Suprapubic skin (tissue), 4 donors: ENCODE measurements at regions not wholly inside any gene's neighbourhood (a gene's known extent, or its start where the extent isn't known, plus 50 kb on each side); places are given as distances from the start of the nearest gene placed in this dataset.

Experiments
- DNase-seq, 2 donors: peaks; one replicate each; pipeline ENCODE4 v3.0.0-alpha.2; 2019; ENCODE audit warnings: low spot score in 2 of 2
- H3K27ac ChIP-seq: fragments of 200-600 bp; sonication (generic); one replicate; pipeline ENCODE4 v1.5.1; 2019
- H3K27me3 ChIP-seq: fragments of 200-600 bp; sonication (generic); one replicate; pipeline ENCODE4 v1.5.1; 2019
- H3K36me3 ChIP-seq: fragments of 200-600 bp; sonication (generic); one replicate; pipeline ENCODE4 v1.5.1; 2019
- H3K4me1 ChIP-seq: fragments of 200-600 bp; sonication (generic); one replicate; pipeline ENCODE4 v1.5.1; 2019
- H3K4me3 ChIP-seq: fragments of 200-600 bp; sonication (generic); one replicate; pipeline ENCODE4 v1.5.1; 2019; ENCODE audit warnings: mild to moderate bottlenecking
- H3K9me3 ChIP-seq: fragments of 200-600 bp; sonication (generic); one replicate; pipeline ENCODE4 v1.5.1; 2019
- EP300 ChIP-seq: sonication (generic); formaldehyde crosslinking; IDR thresholded peaks from one replicate; pipeline ENCODE4 v1.6.1; 2017; ENCODE audit warnings: antibody characterized with exemption
- POLR2A ChIP-seq, 2 donors: fragments of 450-650 bp; IDR thresholded peaks; one replicate each; pipeline ENCODE4 v1.6.1; 2017; ENCODE audit warnings: antibody characterized with exemption in 2 of 2, mild to moderate bottlenecking in 2 of 2, moderate library complexity in 2 of 2
- POLR2AphosphoS5 ChIP-seq, 3 donors: sonication (generic); formaldehyde crosslinking; IDR thresholded peaks; one replicate each; pipeline ENCODE4 v1.6.1; 2017; ENCODE audit warnings: antibody characterized with exemption in 3 of 3
- WGBS: methylation state at CpG from one replicate; pipeline ENCODE4 v1.1.5; 2018; 5-methylcytosine and 5-hydroxymethylcytosine counted together
- TF ChIP-seq, protein P1 (sequence below), 2 donors: fragments of 200-600 bp in 1 of 2; fragments of 450-650 bp in 1 of 2; sonication (generic) in 1 of 2; IDR thresholded peaks; one replicate each; pipeline ENCODE4 v1.5.1; 2016 to 2019; ENCODE audit warnings: antibody characterized with exemption in 2 of 2, mild to moderate bottlenecking in 1 of 2, moderate library complexity in 1 of 2

- Histone ChIP-seq H3K27me3 (no peaks in the 10 kb centered on the region), H3K4me3 (no peak overlapping the region), H3K9me3 (no peaks in the 10 kb centered on the region), H3K27ac (no peak overlapping the region), H3K36me3 (no peaks in the 10 kb centered on the region), H3K4me1 (no peaks in the 10 kb centered on the region)
- TF ChIP-seq, protein P1, sequence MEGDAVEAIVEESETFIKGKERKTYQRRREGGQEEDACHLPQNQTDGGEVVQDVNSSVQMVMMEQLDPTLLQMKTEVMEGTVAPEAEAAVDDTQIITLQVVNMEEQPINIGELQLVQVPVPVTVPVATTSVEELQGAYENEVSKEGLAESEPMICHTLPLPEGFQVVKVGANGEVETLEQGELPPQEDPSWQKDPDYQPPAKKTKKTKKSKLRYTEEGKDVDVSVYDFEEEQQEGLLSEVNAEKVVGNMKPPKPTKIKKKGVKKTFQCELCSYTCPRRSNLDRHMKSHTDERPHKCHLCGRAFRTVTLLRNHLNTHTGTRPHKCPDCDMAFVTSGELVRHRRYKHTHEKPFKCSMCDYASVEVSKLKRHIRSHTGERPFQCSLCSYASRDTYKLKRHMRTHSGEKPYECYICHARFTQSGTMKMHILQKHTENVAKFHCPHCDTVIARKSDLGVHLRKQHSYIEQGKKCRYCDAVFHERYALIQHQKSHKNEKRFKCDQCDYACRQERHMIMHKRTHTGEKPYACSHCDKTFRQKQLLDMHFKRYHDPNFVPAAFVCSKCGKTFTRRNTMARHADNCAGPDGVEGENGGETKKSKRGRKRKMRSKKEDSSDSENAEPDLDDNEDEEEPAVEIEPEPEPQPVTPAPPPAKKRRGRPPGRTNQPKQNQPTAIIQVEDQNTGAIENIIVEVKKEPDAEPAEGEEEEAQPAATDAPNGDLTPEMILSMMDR (IDR thresholded peaks at IDR 0.05), result no peak
- TF ChIP-seq POLR2AphosphoS5 (IDR thresholded peaks at IDR 0.05) (no peak), POLR2A (IDR thresholded peaks at IDR 0.05) (no peak), EP300 (no peak)
- WGBS, result 64% methylated on average over 5 of the region's 5 CpGs
- DNase-seq, result no peak
Observed at GRCh38 chrX:30965767-30966166, 76.7 kb upstream of the TAB3 start.

- TF ChIP-seq POLR2AphosphoS5 (IDR thresholded peaks at IDR 0.05), result no peak
- TF ChIP-seq, protein P1 (IDR thresholded peaks at IDR 0.05), result no peak
- no peak for TF ChIP-seq EP300
- H3K27ac ChIP-seq, result no peak overlapping the region
- no peak for DNase-seq
- no peaks in the 10 kb centered on the region for H3K9me3 ChIP-seq
- no peaks in the 10 kb centered on the region for H3K36me3 ChIP-seq
- H3K27me3 ChIP-seq, result no peaks in the 10 kb centered on the region
- H3K4me3 ChIP-seq, result no peak overlapping the region
- WGBS, result 60% methylated on average over 2 of the region's 2 CpGs
- H3K4me1 ChIP-seq, result no peaks in the 10 kb centered on the region
Observed at GRCh38 chrX:30961387-30962174, 72.5 kb upstream of the TAB3 start.

DNA sequence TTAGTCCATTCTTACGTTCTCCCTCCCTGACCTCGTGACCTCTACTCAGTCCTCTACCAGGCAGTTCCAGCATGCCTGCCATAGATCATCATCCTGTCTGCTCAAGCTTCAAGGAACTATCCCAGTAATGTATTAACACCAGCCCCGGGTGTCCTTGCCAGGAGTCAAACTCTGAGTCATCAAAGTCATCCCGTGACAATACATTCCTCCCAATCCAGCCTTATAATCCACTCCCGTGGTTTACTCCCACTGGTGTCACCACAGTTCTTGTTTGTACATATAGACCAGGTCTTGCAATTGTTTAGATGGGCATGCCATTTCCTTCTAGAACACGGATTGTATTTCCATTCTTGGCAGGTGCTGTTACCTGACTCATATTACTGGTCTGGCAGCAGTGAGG lies 68.7 kb upstream of the TAB3 start:
- H3K36me3 ChIP-seq, result no peaks in the 10 kb centered on the region
- 45% methylated on average over 6 of the region's 6 CpGs for whole genome bisulfite sequencing
- H3K4me1 ChIP-seq, result no peaks in the 10 kb centered on the region
- H3K4me3 ChIP-seq, result no peak overlapping the region
- no peak for DNase-seq
- no peaks in the 10 kb centered on the region for H3K27me3 ChIP-seq
- TF ChIP-seq, protein P1 (IDR thresholded peaks at IDR 0.05), result no peak
- TF ChIP-seq POLR2A (IDR thresholded peaks at IDR 0.05) (no peak), EP300 (no peak), POLR2AphosphoS5 (IDR thresholded peaks at IDR 0.05) (no peak)
- no peaks in the 10 kb centered on the region for H3K9me3 ChIP-seq
- H3K27ac ChIP-seq, result no peak overlapping the region

DNA sequence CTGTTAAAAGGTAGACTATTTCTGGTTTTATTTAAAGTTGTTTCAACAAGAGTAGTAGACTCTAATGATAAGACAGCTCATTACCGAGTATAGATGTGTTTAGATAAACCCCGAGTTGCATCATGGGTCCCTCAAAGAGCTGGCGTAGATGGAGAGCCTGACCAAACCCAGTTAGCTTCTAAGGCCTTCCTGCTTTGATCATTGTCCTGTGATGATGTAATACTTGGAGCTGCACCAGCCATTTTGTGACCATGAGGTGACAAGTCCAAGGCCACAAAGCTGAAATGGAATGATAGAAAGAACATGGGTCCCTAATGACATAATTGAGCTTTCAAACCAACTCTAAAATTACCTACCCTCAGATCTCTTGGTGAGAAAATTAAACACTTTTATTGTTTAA lies 66.6 kb upstream of the TAB3 start:
- no peak for DNase-seq
- no peak overlapping the region for H3K4me3 ChIP-seq
- H3K27me3 ChIP-seq, result no peaks in the 10 kb centered on the region
- no peaks in the 10 kb centered on the region for H3K36me3 ChIP-seq
- WGBS, result 81% methylated on average over 3 of the region's 3 CpGs
- no peaks in the 10 kb centered on the region for H3K9me3 ChIP-seq
- H3K27ac ChIP-seq, result no peak overlapping the region
- no peaks in the 10 kb centered on the region for H3K4me1 ChIP-seq
- TF ChIP-seq, protein P1 (IDR thresholded peaks at IDR 0.05), result no peak
- TF ChIP-seq POLR2A (IDR thresholded peaks at IDR 0.05) (no peak), POLR2AphosphoS5 (IDR thresholded peaks at IDR 0.05) (no peak), EP300 (no peak)

DNA sequence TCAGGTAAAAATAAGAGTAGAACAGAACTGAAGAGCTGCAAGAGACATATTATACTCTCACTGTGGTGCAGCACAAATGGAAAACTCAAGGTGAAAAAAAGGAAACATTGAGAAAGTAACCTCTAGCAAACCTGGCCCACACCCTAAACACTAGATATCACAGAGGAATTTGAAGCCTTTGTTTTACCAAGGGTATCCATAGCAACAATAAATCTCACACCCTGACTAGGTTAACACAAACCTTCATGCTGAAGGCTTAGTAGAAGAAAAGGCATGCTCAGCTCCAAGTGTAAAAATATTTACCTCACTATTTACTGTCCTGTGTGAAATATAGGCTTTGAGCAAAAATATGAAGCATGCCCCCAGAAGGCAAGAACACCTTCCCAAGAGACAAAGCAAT lies 61.9 kb upstream of the TAB3 start:
- no peaks in the 10 kb centered on the region for H3K4me1 ChIP-seq
- TF ChIP-seq, protein P1 (IDR thresholded peaks at IDR 0.05), result no peak
- TF ChIP-seq POLR2AphosphoS5 (IDR thresholded peaks at IDR 0.05), result no peak
- TF ChIP-seq POLR2A (IDR thresholded peaks at IDR 0.05), result no peak
- no peak for TF ChIP-seq EP300
- H3K27me3 ChIP-seq, result no peaks in the 10 kb centered on the region
- no peak overlapping the region for H3K4me3 ChIP-seq
- no peak overlapping the region for H3K27ac ChIP-seq
- H3K9me3 ChIP-seq, result no peaks in the 10 kb centered on the region
- no peak for DNase-seq
- H3K36me3 ChIP-seq, result no peaks in the 10 kb centered on the region
